ENCODE measurements at regions not wholly inside any gene's neighbourhood (a gene's known extent, or its start where the extent isn't known, plus 50 kb on each side); places are given as distances from the start of the nearest gene placed in this dataset.

DNA sequence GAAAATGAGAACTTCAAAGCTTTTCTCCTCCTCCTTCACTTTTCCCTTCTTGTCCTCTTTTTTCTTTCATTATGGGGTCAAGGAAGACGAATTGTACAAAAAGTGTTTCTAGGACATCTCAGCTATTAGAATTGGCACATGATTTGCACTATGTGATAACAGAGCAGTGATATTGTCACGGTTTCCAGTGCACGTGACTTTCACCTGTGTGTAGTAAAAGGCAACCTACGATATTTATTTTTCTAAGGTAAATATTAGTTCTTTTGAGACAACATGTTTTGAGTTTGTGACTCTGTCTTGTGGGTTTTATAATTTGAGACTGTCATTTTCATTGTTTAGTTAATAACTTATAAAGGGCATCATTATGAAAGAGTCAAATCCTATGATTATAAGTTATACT is 213.1 kb downstream of the PSAT1 start:
- Histone ChIP-seq H3K27ac (no peak overlapping the region), H3K4me3 (no peak overlapping the region)
- DNase-seq (ENCODE audit: low spot score), result no peak
- no peak for TF ChIP-seq CTCF (IDR thresholded peaks at IDR 0.05)

DNA sequence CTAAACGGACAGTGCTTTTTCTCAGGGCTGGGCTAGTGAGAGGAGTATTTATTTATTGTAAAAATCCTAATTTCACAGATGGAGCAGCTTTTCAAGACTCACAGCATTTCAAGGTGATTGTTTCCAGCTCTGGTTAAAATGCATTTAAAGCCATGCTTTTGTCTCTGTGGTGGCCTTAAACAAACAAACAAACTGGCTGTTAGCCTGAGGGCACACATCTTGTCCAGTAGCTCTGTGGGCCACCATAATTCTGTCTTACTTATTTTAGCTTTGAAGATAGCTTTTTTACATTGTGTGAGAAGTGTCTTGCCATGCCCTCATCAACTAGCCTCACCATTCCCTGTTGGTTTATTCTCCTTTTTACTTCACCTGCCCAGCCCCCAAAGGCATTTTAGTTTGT is 218.2 kb downstream of the PSAT1 start:
- Histone ChIP-seq H3K27ac (no peak overlapping the region), H3K4me3 (no peak overlapping the region)
- TF ChIP-seq CTCF (IDR thresholded peaks at IDR 0.05), result no peak
- DNase-seq (ENCODE audit: low spot score), result no peak

- no peak overlapping the region for H3K27ac ChIP-seq
- TF ChIP-seq CTCF (IDR thresholded peaks at IDR 0.05), result no peak
- no peak for DNase-seq (ENCODE audit: low spot score)
These were observed 222.9 kb downstream of the PSAT1 start for GRCh38 chr9:78519786-78520185.

DNA sequence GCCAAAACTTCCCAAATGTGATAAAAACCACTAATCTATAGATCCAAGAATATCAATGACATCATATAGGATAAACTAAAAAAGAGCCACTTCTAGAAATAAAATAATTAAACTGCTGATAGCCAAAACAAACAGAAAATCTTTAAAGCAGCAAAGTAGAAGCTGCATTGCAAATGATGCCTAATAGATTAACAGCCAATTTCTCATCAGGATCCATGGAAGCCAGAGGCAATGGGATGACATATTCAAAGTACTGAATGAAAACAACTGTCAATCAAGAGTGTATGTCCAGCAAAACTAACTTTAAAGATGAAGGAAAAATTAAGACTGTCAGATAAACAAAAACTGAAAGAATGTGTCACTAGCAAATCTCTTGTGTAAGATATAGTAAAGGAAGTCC is 224.8 kb downstream of the PSAT1 start:
- Histone ChIP-seq H3K4me3 (no peak overlapping the region), H3K27ac (no peak overlapping the region)
- no peak for TF ChIP-seq CTCF (IDR thresholded peaks at IDR 0.05)
- DNase-seq (ENCODE audit: low spot score), result no peak

More at GRCh38 chr9:78519786-78520185, 222.9 kb downstream of the PSAT1 start:
- no peak overlapping the region for H3K4me3 ChIP-seq

DNA sequence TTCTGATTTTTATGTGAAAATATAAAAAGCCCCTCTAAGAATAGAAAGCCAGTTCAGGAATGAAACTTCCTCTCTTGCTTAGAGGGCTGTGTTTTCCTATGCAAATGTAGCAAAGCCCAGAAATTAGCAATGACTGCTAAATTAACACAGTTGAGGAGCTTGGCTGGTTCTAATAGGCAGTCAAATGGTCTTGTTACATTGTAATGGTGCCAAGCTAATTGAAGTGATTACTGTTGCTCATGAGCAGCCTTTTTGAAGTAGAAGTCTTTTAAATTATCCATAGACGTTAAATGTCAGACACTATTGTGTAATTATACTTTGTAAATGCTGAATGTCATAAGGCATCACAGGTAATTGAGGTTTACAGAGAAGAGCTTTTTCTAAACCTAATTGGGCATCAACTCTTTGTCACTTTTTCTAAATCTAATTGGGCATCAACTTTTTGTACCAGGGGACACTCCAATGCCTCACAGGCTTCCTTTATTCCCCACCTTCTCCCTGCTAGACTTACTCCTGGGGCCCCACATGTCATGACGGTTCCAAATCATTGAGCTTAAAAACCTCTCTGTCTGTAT is 229.1 kb downstream of the PSAT1 start:
- Histone ChIP-seq H3K4me3 (no peak overlapping the region), H3K27ac (no peak overlapping the region)
- no peak for DNase-seq (ENCODE audit: low spot score)
- TF ChIP-seq CTCF (IDR thresholded peaks at IDR 0.05), result no peak

- DNase-seq (ENCODE audit: low spot score), result no peak
- no peak for TF ChIP-seq CTCF (IDR thresholded peaks at IDR 0.05)
- no peak overlapping the region for H3K27ac ChIP-seq
- H3K4me3 ChIP-seq, result no peak overlapping the region
These were observed 236.6 kb downstream of the PSAT1 start for GRCh38 chr9:78533500-78533899.

DNA sequence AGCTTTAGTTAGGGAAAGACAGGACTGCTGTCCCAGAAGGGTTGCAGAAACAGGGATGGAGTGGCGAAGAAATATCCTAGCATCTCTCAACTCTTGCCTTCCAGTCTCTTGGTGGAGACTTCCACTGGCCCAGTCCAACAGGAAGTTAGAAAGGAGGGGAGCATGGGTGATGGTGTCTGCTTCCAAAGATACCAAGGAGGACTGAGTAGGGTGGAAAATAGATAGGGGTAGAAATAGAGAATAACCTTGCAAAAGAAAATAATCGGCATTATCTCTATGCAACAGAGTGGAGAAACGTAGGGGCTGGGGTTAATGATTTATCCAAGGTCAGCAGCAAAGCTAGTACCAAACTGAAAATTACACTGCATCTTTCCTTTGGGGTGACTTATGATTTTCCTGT is 242.3 kb downstream of the PSAT1 start:
- Histone ChIP-seq H3K4me3 (no peak overlapping the region), H3K27ac (no peak overlapping the region)
- TF ChIP-seq CTCF (IDR thresholded peaks at IDR 0.05), result no peak
- no peak for DNase-seq (ENCODE audit: low spot score)

All from coronary artery (tissue), 2 donors.